ENCODE measurements at regions not wholly inside any gene's neighbourhood (a gene's known extent, or its start where the extent isn't known, plus 50 kb on each side); places are given as distances from the start of the nearest gene placed in this dataset.

DNA sequence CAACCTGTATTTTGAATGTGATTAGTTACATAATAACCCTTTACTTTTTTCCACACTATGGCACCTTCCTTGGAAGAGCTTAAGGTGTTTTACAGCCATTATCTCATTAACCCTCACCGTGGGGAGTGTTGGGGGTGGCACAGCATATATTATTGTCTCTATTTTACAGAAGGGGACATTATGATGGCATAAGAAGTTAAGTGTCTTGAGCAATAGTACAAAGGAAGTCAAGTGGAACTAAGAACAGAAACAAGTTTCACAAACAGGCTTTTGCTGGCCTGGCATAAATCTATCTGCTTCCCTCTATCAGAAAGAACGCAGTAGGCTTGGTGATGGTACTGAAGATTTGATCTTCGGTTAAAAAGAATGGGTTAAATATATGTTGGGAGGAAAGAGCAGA, 169.7 kb upstream of the OTX2 start:
- TF ChIP-seq L3MBTL2 (conservative IDR thresholded peaks at IDR 0.05) = no peak
- TF ChIP-seq ZNF384 (IDR thresholded peaks at IDR 0.05) = no peak
- TF ChIP-seq SUZ12 (IDR thresholded peaks at IDR 0.05) = no peak

Data from HEK293T (cell line).